Esophagus muscularis mucosa (tissue), 3 donors: ENCODE measurements at regions not wholly inside any gene's neighbourhood (a gene's known extent, or its start where the extent isn't known, plus 50 kb on each side); places are given as distances from the start of the nearest gene placed in this dataset.

Experiments used
- CTCF ChIP-seq, 3 experiments: fragments of 200-600 bp in 2 of 3; fragments of 450-650 bp in 1 of 3; sonication (generic) in 2 of 3; IDR thresholded peaks; one replicate each; pipeline ENCODE4 v1.5.1; 2017 to 2019; ENCODE audit warnings: antibody characterized with exemption in 3 of 3, mild to moderate bottlenecking in 2 of 3, moderate library complexity in 1 of 3
- EP300 ChIP-seq: sonication (generic); formaldehyde crosslinking; IDR thresholded peaks from one replicate; pipeline ENCODE4 v1.6.1; 2017; ENCODE audit warnings: antibody characterized with exemption

- TF ChIP-seq EP300 (no peak), CTCF (IDR thresholded peaks at IDR 0.05) (no peak)
Measured at GRCh38 chr7:3109311-3109915, 65.7 kb upstream of the CARD11 start.
